HG03432 (cell line): ENCODE measurements at regions not wholly inside any gene's neighbourhood (a gene's known extent, or its start where the extent isn't known, plus 50 kb on each side); places are given as distances from the start of the nearest gene placed in this dataset.
"Not testable (repeated sequence)": the region's sequence is repeated elsewhere in the genome, so short reads cannot be mapped to it uniquely, and the experiment has no call there.

Source experiments
- ATAC-seq: cut with Tn5 transposase; IDR thresholded peaks from one replicate; pipeline ENCODE4 v1.9.1; 2021; ENCODE audit warnings: mild to moderate bottlenecking, moderate library complexity; ENCODE audit not compliant: unreplicated experiment

GRCh38 chrX:45524296-45524695, 323.6 kb upstream of the DIPK2B start:
- ATAC-seq, result no peak

DNA sequence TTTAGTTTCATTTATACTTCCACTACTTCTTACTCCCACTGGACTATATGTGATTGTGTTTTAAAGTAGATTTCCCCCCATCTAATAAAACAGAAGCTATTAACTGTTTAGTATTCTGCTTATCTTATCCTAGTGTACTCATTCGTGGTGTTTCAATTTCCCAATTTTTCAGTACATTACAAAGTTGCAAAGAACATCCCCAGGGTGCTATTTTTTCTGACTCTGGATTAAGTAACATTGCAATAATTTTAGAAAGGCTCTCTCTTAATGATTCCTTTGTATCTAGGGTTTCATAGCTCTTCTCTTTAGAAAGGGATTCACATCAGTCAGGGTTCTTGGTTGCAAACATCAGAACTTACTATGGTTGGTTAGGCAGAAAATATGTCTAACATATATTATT, 317.9 kb upstream of the DIPK2B start:
- no peak for ATAC-seq

DNA sequence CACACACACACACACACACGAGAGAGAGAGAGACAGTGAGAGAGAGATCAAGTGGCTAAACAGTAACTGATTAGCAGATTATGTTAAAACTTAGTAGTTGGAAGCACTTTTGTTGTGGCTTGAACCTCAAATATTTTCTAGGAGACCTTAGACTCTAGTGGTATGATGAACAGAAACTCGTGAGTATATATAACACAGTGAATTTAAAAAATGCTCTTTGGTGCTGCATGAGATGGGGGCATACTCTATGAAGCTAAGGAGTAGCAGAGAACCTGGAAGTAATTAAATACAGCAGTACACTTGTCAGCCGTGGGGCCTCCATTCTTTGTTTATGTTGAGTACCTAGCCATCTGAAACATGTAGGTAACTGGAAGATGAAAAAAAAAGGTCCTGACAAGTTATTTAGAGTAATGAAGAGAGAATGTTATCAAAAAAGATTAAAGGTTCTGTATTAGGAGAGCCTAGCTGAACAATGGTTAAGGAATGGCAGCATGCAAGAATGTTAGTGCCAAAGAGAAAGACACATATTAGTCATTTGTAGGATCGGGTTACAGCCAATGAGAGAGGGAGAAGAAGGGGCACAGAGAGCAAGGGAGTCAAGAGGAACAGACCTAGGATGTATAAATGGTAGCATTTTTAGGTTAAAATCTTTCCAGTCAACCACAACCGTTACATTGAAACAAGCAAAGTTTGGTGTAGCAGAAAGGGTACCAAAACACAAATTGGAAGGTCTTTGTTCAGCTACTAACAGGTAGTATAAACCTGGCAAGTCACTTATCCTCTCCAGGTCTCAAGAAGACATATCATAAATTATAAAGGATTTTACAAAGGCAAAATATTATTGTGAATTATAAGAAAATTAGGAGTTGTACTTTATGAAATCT, 316.7 kb upstream of the DIPK2B start:
- ATAC-seq, result no peak

GRCh38 chrX:45515262-45516215, 314.9 kb upstream of the DIPK2B start:
- no peak for ATAC-seq

DNA sequence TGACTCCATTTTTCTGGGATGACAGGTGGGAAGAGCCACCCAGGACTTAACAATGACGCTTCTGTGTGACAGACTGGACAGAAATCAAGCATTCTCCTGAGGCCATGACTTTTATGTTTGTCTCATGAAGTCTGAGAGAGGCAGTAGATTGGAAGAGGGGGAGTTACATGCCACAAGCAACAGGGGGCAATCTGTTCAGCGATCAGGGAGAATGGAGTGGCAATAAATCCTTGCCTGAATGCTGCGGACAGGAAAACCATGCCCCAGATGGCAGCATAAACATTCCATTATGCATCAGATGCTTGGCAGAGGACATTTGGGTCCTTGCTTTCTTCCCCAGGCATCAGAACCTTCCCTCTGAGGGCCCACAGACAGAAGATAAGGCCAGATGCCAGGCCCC, 312.4 kb upstream of the DIPK2B start:
- ATAC-seq, result no peak

DNA sequence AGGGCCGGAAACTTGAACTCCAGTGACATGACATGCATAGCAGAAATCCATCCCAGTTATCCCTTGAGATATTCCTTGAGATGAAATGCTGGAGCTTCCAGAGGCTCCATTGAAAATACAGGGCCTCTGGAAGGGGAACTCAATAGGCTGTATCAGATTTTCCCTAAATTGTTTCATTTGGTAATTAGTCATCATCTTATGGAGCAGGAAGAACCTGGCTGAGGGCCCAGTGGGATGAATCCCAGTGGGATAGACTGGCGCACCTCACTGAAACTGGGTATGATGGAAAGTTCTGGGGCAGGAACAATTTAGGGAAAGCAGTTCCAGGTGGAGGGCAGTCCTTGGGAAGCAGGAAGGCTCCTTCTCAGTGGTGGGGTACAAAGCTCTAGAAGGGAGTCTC, 307.8 kb upstream of the DIPK2B start:
- no peak for ATAC-seq

DNA sequence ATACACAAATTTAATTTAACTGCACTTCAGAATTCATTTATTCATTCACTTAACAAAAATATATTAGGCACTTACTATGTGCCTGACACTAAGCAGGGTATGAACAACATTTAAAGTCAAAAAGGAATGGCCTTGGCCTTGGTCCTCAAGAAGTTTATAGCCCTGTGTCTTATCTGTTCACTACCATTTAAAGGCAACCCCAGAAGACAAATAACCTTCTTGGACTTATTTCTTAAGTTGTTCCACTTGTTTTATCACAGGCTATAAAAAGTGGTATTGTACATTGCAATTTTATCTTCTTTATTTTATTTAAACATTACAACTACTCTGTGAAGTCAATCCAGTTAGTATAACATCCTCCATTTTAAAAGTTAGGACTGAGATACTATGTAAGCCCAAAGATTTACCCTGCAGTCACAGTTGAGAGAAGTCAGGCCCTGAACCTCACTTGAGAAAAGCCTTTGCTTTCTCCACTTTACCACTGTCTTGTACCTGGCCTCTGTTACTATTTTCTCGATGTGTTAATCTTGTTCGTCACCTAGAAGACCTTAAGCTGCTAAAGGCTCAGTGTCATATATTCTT, 305.6 kb upstream of the DIPK2B start:
- no peak for ATAC-seq

- no peak for ATAC-seq
Observed at GRCh38 chrX:45505214-45505613, 304.5 kb upstream of the DIPK2B start.

DNA sequence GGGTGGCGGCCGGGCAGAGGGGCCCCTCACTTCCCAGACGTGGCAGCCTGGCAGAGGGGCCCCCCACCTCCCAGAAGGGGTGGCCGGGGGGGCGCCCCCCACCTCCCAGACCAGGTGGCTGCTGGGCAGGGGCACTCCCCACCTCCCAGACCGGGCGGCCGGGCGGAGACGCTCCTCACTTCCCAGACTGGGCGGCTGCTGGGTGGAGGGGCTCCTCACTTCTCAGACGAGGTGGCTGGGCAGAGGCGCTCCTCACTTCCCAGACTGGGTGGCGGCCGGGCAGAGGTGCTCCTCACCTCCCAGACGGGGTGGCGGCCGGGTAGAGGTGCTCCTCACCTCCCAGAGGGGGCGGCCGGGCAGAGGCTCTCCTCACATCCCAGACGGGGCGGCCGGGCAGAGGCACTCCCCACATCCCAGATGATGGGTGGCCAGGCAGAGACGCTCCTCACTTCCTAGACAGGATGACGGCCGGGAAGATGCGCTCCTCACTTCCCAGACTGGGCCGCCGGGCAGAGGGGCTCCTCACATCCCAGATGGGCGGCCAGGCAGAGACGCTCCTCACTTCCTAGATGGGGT, 303.2 kb upstream of the DIPK2B start:
- ATAC-seq, result not testable (repeated sequence)

DNA sequence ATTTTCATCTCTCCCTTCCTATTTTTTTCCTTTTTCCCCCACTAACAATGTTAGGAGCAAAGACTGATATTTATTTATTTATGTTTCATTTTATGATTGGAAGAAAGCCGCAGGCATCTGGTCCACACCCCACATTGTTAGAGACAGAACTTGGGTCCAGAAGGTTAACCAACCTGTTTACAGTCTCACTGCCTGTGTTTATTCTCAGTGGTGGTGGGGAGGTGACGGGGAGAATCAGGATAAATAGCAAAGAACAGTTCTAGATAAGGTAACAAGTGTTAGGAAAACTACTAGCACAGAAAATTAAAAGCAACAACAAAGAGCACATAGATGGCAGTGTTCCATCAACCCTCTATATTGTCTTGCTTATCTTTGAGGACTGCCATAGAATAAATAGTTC, 301.7 kb upstream of the DIPK2B start:
- ATAC-seq, result no peak

DNA sequence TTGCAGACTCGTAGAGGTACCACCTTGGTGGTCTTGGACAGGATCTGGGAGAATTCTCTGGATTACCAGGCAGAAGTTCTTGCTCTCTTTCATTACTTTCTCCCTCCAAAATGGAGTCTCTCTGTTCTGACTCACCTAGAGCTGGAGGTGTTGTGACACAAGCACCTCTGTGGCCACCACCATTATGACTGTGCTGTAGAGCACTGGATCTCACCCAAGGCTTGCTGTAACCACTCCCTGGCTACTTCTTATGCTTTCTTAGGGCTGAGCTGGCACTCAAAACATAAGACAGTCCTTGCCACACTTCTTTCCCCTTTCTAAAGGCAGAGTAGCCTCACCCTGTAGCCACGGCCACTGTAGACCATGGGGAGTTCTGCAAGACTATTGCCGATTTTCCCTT, 296.6 kb upstream of the DIPK2B start:
- ATAC-seq, result no peak

DNA sequence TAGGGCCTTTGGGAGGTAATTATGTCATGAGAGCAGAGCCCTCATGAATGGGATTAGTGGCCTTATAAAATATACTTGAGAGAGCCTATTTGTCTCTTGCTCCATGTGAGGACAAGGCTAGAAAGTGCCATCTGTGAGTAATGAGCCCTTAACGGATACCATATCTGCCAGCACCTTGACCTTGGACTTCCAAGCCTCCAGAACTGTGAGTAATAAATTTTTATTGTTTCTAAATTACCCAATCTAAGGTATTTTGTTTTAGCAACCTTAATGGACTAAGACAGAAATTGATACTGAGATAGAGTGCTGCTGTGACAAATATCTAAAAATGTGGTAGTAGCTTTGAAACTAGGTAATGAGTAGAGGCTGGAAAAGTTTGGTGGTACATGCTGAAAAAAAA, 285.0 kb upstream of the DIPK2B start:
- no peak for ATAC-seq

DNA sequence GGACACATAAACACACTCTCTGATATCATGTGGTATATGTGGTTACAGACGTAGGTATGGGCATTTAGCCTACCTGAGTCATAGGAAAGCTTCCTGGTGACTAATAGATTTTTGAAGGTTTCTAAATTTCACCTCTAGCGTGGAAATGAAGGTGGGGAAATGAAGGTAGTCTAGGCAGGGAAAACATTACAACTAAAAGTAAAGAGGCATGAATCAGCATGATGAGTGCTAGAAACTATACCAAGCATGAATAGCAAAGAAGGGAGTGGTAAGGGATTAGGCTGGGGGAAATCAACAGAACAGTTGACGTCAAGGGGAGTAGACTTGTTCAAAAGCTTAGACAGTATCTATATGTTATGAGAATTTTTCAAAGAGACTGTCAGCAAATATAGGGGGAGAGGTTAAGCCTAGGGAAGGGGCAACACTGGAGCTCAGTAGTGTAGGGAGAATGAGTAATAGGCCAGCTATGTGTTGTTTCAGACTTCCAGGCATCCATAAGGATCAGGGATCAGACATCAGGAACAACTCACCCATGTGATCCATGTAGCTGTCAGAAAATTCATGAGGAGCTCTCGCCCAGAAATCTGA, 279.3 kb upstream of the DIPK2B start:
- ATAC-seq, result no peak

GRCh38 chrX:45479196-45479834, 278.6 kb upstream of the DIPK2B start:
- no peak for ATAC-seq

- ATAC-seq, result no peak
Observed at GRCh38 chrX:45472968-45473367, 272.3 kb upstream of the DIPK2B start.

DNA sequence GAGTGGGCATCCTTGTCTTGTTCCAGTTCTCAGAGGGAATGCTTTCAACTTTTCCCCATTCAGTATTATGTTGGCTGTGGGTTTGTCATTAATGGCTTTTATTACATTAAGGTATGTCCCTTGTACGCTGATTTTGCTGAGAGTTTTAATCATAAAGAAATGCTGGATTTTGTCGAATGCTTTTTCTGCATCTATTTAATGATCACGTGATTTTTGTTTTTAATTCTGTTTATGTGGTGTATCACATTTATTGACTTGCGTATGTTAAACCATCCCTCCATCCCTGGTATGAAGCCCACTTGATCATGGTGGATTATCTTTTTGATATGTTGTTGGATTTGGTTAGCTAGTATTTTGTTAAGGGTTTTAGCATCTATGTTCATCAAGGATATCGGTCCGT, 266.9 kb upstream of the DIPK2B start:
- not testable (repeated sequence) for ATAC-seq

GRCh38 chrX:45455732-45456131, 255.1 kb upstream of the DIPK2B start:
- ATAC-seq, result not testable (repeated sequence)

DNA sequence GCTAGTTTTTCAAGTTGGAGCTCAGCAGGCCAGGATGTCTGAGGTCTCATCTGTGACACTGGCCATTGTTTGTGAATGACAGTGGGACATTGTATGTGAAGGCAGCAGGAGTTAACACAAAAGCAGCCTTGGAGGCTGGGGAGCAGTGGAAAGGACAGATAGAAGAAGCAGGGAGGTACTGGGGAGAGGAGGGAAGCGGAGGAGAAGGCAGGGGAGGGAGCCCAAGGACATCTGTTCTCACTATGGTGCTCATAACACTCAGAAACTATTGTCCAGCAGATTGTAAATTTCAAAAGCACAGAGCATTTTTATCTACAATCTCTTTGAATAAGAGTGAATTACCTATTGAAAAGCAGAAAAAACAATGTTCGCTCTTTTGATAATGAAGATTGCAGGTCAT, 253.6 kb upstream of the DIPK2B start:
- no peak for ATAC-seq

GRCh38 chrX:45449982-45450381, 249.3 kb upstream of the DIPK2B start:
- no peak for ATAC-seq

DNA sequence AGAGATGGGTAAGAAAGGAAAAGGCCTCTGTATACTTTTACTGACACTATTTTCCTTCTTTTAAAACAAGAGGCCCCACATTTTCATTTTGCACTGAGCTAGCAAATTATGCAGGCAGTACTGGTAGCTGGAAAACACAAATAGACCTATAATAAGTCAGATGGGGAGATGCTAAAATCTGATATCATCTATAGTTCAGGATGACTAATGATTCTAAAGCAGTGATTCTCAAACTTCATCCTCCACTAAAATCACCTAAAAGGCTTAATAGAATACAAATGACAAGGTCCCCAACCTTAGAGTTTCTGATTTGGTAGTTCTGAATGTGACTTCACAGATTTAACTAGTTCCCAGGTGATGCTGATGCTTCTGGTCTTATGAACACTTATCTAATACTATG, 247.3 kb upstream of the DIPK2B start:
- ATAC-seq, result no peak
